ENCODE measurements at regions not wholly inside any gene's neighbourhood (a gene's known extent, or its start where the extent isn't known, plus 50 kb on each side); places are given as distances from the start of the nearest gene placed in this dataset.

DNA sequence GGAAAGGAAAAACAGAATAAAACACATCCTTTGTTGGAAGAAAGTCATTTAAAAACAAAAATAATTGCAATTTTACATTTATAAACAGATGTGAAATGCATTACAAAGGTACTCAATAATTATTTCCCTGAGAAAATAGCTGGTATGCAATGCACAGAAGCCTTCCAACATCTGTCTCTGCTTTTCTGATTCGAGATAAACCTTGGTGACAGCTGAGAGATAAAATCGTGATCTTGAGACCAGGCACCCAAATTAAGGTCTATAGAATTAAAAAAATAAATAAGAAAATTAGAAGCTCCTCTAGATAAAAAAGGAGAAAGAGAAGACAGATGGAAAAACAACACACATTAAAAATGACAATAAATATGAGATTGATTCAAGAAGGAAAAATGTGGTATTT lies 544.0 kb downstream of the SPRY1 start:
- TF ChIP-seq, protein P1, sequence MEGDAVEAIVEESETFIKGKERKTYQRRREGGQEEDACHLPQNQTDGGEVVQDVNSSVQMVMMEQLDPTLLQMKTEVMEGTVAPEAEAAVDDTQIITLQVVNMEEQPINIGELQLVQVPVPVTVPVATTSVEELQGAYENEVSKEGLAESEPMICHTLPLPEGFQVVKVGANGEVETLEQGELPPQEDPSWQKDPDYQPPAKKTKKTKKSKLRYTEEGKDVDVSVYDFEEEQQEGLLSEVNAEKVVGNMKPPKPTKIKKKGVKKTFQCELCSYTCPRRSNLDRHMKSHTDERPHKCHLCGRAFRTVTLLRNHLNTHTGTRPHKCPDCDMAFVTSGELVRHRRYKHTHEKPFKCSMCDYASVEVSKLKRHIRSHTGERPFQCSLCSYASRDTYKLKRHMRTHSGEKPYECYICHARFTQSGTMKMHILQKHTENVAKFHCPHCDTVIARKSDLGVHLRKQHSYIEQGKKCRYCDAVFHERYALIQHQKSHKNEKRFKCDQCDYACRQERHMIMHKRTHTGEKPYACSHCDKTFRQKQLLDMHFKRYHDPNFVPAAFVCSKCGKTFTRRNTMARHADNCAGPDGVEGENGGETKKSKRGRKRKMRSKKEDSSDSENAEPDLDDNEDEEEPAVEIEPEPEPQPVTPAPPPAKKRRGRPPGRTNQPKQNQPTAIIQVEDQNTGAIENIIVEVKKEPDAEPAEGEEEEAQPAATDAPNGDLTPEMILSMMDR (optimal IDR thresholded peaks at IDR 0.05 in 1 of 3, IDR thresholded peaks at IDR 0.05 in 1 of 3, conservative IDR thresholded peaks at IDR 0.05 in 1 of 3; ENCODE audit: extremely low read depth in 1 of 3, insufficient read depth in 2 of 3, low read length in 3 of 3), result no peak
- no peak for TF ChIP-seq EZH2 (IDR thresholded peaks at IDR 0.05; ENCODE audit: low read length)
